Endodermal cell (in vitro differentiated cells): ENCODE measurements at regions not wholly inside any gene's neighbourhood (a gene's known extent, or its start where the extent isn't known, plus 50 kb on each side); places are given as distances from the start of the nearest gene placed in this dataset.

ENCODE experiments used
- DNase-seq: peaks from one replicate; pipeline ENCODE4 v3.0.0-alpha.2; 2017
- H3K27ac ChIP-seq: 2 replicates; pipeline ENCODE4 v1.5.1; 2013; ENCODE audit warnings: mild to moderate bottlenecking, low read depth, low read length, moderate library complexity
- H3K27me3 ChIP-seq: 2 replicates; pipeline ENCODE4 v1.6.1; 2013; ENCODE audit warnings: mild to moderate bottlenecking, low read length, moderate library complexity; ENCODE audit not compliant: insufficient read depth, control insufficient read depth, poor library complexity, severe bottlenecking
- H3K36me3 ChIP-seq: 2 replicates; pipeline ENCODE4 v1.7.0; 2013; ENCODE audit warnings: mild to moderate bottlenecking, low read length, moderate library complexity; ENCODE audit not compliant: control insufficient read depth, insufficient read depth
- H3K4me1 ChIP-seq: one replicate; pipeline ENCODE4 v1.7.0; 2013; ENCODE audit warnings: low read length; ENCODE audit not compliant: control insufficient read depth, insufficient read depth
- H3K4me3 ChIP-seq: 2 replicates; pipeline ENCODE4 v1.5.1; 2013; ENCODE audit warnings: mild to moderate bottlenecking, low read length, moderate library complexity
- H3K9ac ChIP-seq: 2 replicates; pipeline ENCODE4 v1.6.1; 2013; ENCODE audit warnings: mild to moderate bottlenecking, low read length, moderate library complexity; ENCODE audit not compliant: poor library complexity, severe bottlenecking; ENCODE audit errors: extremely low read depth
- H3K9me3 ChIP-seq: 2 replicates; pipeline ENCODE4 v1.6.1; 2013; ENCODE audit warnings: mild to moderate bottlenecking, low read length, moderate library complexity; ENCODE audit not compliant: control insufficient read depth
- H3K27ac Mint-ChIP-seq: 2 replicates; pipeline ENCODE4 v1.8.0; 2020; ENCODE audit warnings: mixed read lengths
- H3K27me3 Mint-ChIP-seq: 2 replicates; pipeline ENCODE4 v1.8.0; 2021; ENCODE audit warnings: mild to moderate bottlenecking, mixed read lengths; ENCODE audit not compliant: insufficient read depth
- H3K36me3 Mint-ChIP-seq: 2 replicates; pipeline ENCODE4 v1.8.0; 2020; ENCODE audit warnings: low read depth, mixed read lengths
- H3K4me1 Mint-ChIP-seq: 2 replicates; pipeline ENCODE4 v1.8.0; 2020; ENCODE audit warnings: mixed read lengths
- H3K4me3 Mint-ChIP-seq: 2 replicates; pipeline ENCODE4 v1.8.0; 2020; ENCODE audit warnings: mild to moderate bottlenecking, moderate library complexity, mixed read lengths
- H3K9me3 Mint-ChIP-seq: 2 replicates; pipeline ENCODE4 v1.8.0; 2020; ENCODE audit warnings: mild to moderate bottlenecking, mixed read lengths
- CTCF ChIP-seq: fragments of 200-600 bp; sonication (generic); conservative IDR thresholded peaks from 2 replicates; pipeline ENCODE4 v1.5.0; 2021; ENCODE audit warnings: antibody characterized with exemption, mild to moderate bottlenecking
- WGBS, 2 experiments: methylation state at CpG; one replicate each; pipeline versions ENCODE4 v1.1.5 to v1.1.7; 2013; ENCODE audit warnings: missing lambda C conversion rate in 2 of 2, mixed read lengths in 1 of 2; ENCODE audit not compliant: insufficient coverage in 1 of 2, insufficient read length in 1 of 2; 5-methylcytosine and 5-hydroxymethylcytosine counted together

DNA sequence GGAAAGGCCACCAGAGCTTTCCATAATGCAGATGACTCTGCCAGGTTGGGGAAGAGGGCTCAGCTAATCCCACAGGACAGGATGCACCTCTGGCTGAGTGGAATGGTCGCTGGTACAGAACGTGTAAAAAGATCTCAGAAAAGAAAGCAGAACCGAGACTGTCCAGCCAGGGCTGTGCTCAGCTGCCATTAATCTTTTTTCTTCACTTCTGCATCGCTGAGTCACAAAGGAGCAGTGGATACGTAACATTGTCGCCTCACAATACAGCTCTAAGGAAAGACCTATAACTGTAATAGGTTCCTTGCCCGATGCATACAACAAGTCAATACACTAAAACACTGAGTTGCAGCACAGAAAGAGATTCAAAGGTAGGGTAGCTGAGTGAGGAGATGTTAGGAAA, 354.2 kb downstream of the EN1 start:
- no peak for TF ChIP-seq CTCF
- peak; percentile 38 for DNase-seq
- Histone ChIP-seq H3K9ac (no peak overlapping the region), H3K4me3 (no peak overlapping the region), H3K27ac (no peak overlapping the region), H3K9me3 (no peaks in the 10 kb centered on the region), H3K27me3 (peaks cover 23% of the 10 kb centered on the region), H3K4me1 (no peaks in the 10 kb centered on the region), H3K36me3 (no peaks in the 10 kb centered on the region)
- WGBS, 2 experiments, result 85 to 88% methylated on average over 6 to 7 of the region's 7 CpGs
- H3K27ac Mint-ChIP-seq, result no peak overlapping the region
- H3K9me3 Mint-ChIP-seq, result no peaks in the 10 kb centered on the region
- H3K27me3 Mint-ChIP-seq, result peaks cover 34% of the 10 kb centered on the region
- no peak overlapping the region for H3K4me3 Mint-ChIP-seq
- peaks cover 18% of the 10 kb centered on the region for H3K4me1 Mint-ChIP-seq
- H3K36me3 Mint-ChIP-seq, result no peaks in the 10 kb centered on the region

DNA sequence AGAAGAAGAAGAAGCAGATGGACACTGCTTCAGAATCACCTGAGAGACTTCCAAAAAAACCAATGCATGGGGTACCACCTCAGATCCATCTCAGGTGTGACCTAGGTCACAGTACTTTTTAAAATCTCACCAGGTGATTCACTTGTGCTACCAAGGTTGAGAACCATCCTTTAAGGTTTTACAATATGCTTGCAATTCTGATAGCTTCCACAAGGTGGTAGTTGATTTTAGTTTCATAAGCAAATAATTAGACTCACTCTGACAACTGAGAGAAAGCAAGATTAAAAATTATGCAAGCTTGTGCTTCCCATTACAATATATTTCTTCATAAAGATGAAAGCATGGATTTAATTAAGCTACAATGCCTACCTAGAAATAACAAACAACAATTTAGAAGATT, 355.1 kb downstream of the EN1 start:
- H3K4me3 Mint-ChIP-seq, result no peak overlapping the region
- H3K36me3 Mint-ChIP-seq, result no peaks in the 10 kb centered on the region
- TF ChIP-seq CTCF, result peak; percentile 77
- no peak overlapping the region for H3K27ac Mint-ChIP-seq
- Histone ChIP-seq H3K4me3 (no peak overlapping the region), H3K9ac (no peak overlapping the region), H3K36me3 (no peaks in the 10 kb centered on the region), H3K27ac (no peak overlapping the region), H3K27me3 (peaks cover 23% of the 10 kb centered on the region), H3K9me3 (no peaks in the 10 kb centered on the region), H3K4me1 (no peaks in the 10 kb centered on the region)
- peak; percentile 10 for DNase-seq
- peaks cover 15% of the 10 kb centered on the region for H3K4me1 Mint-ChIP-seq
- peaks cover 31% of the 10 kb centered on the region for H3K27me3 Mint-ChIP-seq
- H3K9me3 Mint-ChIP-seq, result no peaks in the 10 kb centered on the region

DNA sequence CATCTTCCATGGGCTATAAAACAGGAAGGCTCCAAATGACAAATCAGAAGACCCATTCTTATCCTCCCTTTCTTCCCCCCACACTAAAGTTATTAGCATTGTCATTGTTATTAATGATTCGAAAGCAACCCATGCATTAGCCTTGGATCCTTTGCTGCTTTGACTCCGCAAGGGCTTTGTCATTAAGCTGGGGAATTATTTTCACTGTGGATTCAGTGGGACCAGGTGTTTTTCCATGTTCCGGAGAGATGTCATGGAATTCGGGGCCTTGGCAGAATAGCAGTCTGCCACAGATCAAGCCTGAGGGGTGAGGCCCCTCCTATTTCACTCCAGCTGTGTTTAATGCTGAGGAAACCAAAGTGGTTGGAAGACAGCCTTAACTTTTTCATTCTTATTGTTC, 357.1 kb downstream of the EN1 start:
- no peaks in the 10 kb centered on the region for H3K36me3 Mint-ChIP-seq
- no peaks in the 10 kb centered on the region for H3K9me3 ChIP-seq
- peaks cover 24% of the 10 kb centered on the region for H3K27me3 Mint-ChIP-seq
- H3K4me3 Mint-ChIP-seq, result no peak overlapping the region
- no peak overlapping the region for H3K27ac Mint-ChIP-seq
- peaks cover 2% of the 10 kb centered on the region for H3K9me3 Mint-ChIP-seq
- peaks cover 10% of the 10 kb centered on the region for H3K27me3 ChIP-seq
- WGBS, 2 experiments, result 49 to 69% methylated on average over 3 to 4 of the region's 4 CpGs
- H3K4me3 ChIP-seq, result no peak overlapping the region
- no peaks in the 10 kb centered on the region for H3K36me3 ChIP-seq
- no peak overlapping the region for H3K27ac ChIP-seq
- peak; percentile 52 for DNase-seq
- H3K4me1 Mint-ChIP-seq, result peaks cover 12% of the 10 kb centered on the region
- no peak for TF ChIP-seq CTCF
- no peak overlapping the region for H3K9ac ChIP-seq
- H3K4me1 ChIP-seq, result no peaks in the 10 kb centered on the region
